GM12891 (cell line): ENCODE measurements at regions not wholly inside any gene's neighbourhood (a gene's known extent, or its start where the extent isn't known, plus 50 kb on each side); places are given as distances from the start of the nearest gene placed in this dataset.

Experiments used
- POLR2A ChIP-seq: IDR thresholded peaks from 2 replicates; pipeline ENCODE4 v1.6.1; 2011; ENCODE audit warnings: low read depth, low read length, control low read depth
- POLR2AphosphoS5 ChIP-seq: IDR thresholded peaks from 2 replicates; pipeline ENCODE4 v1.6.1; 2011; ENCODE audit warnings: low read depth, low read length, control low read depth
- POU2F2 ChIP-seq: IDR thresholded peaks from 2 replicates; pipeline ENCODE4 v1.6.1; 2011; ENCODE audit warnings: low read depth, mild to moderate bottlenecking, control low read depth, low read length, moderate library complexity
- SPI1 ChIP-seq: IDR thresholded peaks from 2 replicates; pipeline ENCODE4 v1.6.1; 2011; ENCODE audit warnings: low read depth, low read length, control low read depth
- TAF1 ChIP-seq: IDR thresholded peaks from 2 replicates; pipeline ENCODE4 v1.6.1; 2011; ENCODE audit warnings: low read depth, low read length, control low read depth

GRCh38 chr4:32145987-32146386 is 1425.8 kb downstream of the PCDH7 start:
- no peak for TF ChIP-seq POLR2A
- no peak for TF ChIP-seq POLR2AphosphoS5
- no peak for TF ChIP-seq POU2F2
- no peak for TF ChIP-seq SPI1
- TF ChIP-seq TAF1 = no peak
